Head of caudate nucleus (tissue), 42 donors: ENCODE measurements at regions not wholly inside any gene's neighbourhood (a gene's known extent, or its start where the extent isn't known, plus 50 kb on each side); places are given as distances from the start of the nearest gene placed in this dataset.

ENCODE experiments used
- DNase-seq, 42 donors: peaks; one replicate each; pipeline versions ENCODE4 v3.0.0 to v3.0.0-alpha.2; 2020 to 2021; ENCODE audit warnings: mixed read lengths in 7 of 42
- intact Hi-C: fragments of 100-400 bp; cut with DNase I; formaldehyde crosslinking; loops from one replicate; pipeline ENCODE4 v1.15.0; 2022

GRCh38 chr22:49505337-49506009, 322.2 kb downstream of the BRD1 start:
- intact Hi-C loops, result no loop called here
- no peak for DNase-seq

GRCh38 chr22:49503896-49504521, 323.7 kb downstream of the BRD1 start:
- peak in 3 of 42 donors; percentile 2 to 17 (median 9) for DNase-seq

GRCh38 chr22:49503321-49503720, 324.4 kb downstream of the BRD1 start:
- intact Hi-C loops, result no loop called here
- DNase-seq, result no peak

More at GRCh38 chr22:49503896-49504521, 323.7 kb downstream of the BRD1 start:
- intact Hi-C loops, result no loop called here

GRCh38 chr22:49502126-49502826, 325.4 kb downstream of the BRD1 start:
- intact Hi-C loops, result no loop called here
- peak in 1 of 42 donors; percentile 27 for DNase-seq

GRCh38 chr22:49500942-49501395, 326.7 kb downstream of the BRD1 start:
- DNase-seq, result no peak
- intact Hi-C loops, result no loop called here

GRCh38 chr22:49500076-49500460, 327.6 kb downstream of the BRD1 start:
- intact Hi-C loops, result no loop called here
- no peak for DNase-seq

- no peak for DNase-seq
- intact Hi-C loops, result no loop called here
Measured at GRCh38 chr22:49499433-49500075, 328.1 kb downstream of the BRD1 start.

- no peak for DNase-seq
- intact Hi-C loops, result no loop called here
Measured at GRCh38 chr22:49497266-49497665, 330.4 kb downstream of the BRD1 start.

GRCh38 chr22:49494555-49494954, 333.1 kb downstream of the BRD1 start:
- intact Hi-C loops, result no loop called here
- DNase-seq, result no peak

GRCh38 chr22:49492741-49493251, 334.9 kb downstream of the BRD1 start:
- intact Hi-C loops, result no loop called here

GRCh38 chr22:49492308-49492707, 335.4 kb downstream of the BRD1 start:
- no peak for DNase-seq
- intact Hi-C loops, result no loop called here

More at GRCh38 chr22:49492741-49493251, 334.9 kb downstream of the BRD1 start:
- no peak for DNase-seq

GRCh38 chr22:49491726-49492125, 335.9 kb downstream of the BRD1 start:
- intact Hi-C loops, result no loop called here
- DNase-seq, result no peak

- no peak for DNase-seq
- intact Hi-C loops, result no loop called here
Measured at GRCh38 chr22:49491221-49491635, 336.4 kb downstream of the BRD1 start.

GRCh38 chr22:49490692-49491091, 337.0 kb downstream of the BRD1 start:
- DNase-seq, result peak in 1 of 42 donors; percentile 6
- intact Hi-C loops, result no loop called here

GRCh38 chr22:49489821-49490220, 337.9 kb downstream of the BRD1 start:
- DNase-seq, result peak in 1 of 42 donors; percentile 6
- intact Hi-C loops, result no loop called here

- intact Hi-C loops, result no loop called here
- peak in 1 of 42 donors; percentile 7 for DNase-seq
Measured at GRCh38 chr22:49488943-49489342, 338.7 kb downstream of the BRD1 start.

- peak in 1 of 42 donors; percentile 6 for DNase-seq
- intact Hi-C loops, result no loop called here
Measured at GRCh38 chr22:49487950-49488349, 339.7 kb downstream of the BRD1 start.

GRCh38 chr22:49486225-49486624, 341.4 kb downstream of the BRD1 start:
- no peak for DNase-seq
- intact Hi-C loops, result no loop called here

GRCh38 chr22:49483946-49484345, 343.7 kb downstream of the BRD1 start:
- no peak for DNase-seq
- intact Hi-C loops, result no loop called here
